ENCODE measurements at regions not wholly inside any gene's neighbourhood (a gene's known extent, or its start where the extent isn't known, plus 50 kb on each side); places are given as distances from the start of the nearest gene placed in this dataset.

DNA sequence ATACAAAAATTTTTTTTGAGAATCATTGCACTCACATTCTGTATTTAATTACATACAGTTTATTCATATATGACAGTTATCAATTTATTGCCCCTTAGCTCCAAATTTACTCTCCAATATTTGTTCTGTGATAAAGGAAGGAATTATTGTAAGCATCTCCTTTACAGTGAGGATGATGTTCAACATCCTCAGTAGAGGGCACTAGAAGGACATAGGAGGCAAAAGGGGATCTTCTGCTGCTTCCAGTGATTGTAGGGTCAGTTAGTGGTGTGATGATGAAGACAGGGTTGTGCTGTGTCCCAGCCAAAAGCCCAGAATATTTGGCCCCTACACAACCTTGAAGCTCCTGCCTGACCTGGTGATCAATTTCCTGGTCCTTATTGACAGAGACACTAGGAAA, 89.9 kb upstream of the DCBLD2 start:
- Mint-ChIP-seq H3K36me3 (ENCODE audit: insufficient read depth, unreplicated experiment) (no peaks in the 10 kb centered on the region), H3K27ac (ENCODE audit: low read depth, unreplicated experiment) (no peak overlapping the region), H3K4me1 (ENCODE audit: insufficient read depth, unreplicated experiment) (no peaks in the 10 kb centered on the region), H3K4me3 (ENCODE audit: unreplicated experiment) (no peak overlapping the region), H3K9me3 (ENCODE audit: unreplicated experiment) (no peaks in the 10 kb centered on the region), H3K27me3 (ENCODE audit: insufficient read depth, unreplicated experiment) (no peaks in the 10 kb centered on the region)
- no peak for TF ChIP-seq CTCF (IDR thresholded peaks at IDR 0.05; ENCODE audit: unreplicated experiment)
- DNase-seq (ENCODE audit: unreplicated experiment) = no peak
- ChIA-PET CTCF (interaction anchor here (0.7 to 5.2 kb wide), 9 partner anchors 13 to 395 kb away, joined by 3 to 51 read pairs (median 4); no protein-coding TSS in a partner anchor), POLR2A (no interaction called here)
- intact Hi-C loops (cut with micrococcal nuclease) = no loop called here
- no TSS peak for BruUV-seq (replicated peaks)

DNA sequence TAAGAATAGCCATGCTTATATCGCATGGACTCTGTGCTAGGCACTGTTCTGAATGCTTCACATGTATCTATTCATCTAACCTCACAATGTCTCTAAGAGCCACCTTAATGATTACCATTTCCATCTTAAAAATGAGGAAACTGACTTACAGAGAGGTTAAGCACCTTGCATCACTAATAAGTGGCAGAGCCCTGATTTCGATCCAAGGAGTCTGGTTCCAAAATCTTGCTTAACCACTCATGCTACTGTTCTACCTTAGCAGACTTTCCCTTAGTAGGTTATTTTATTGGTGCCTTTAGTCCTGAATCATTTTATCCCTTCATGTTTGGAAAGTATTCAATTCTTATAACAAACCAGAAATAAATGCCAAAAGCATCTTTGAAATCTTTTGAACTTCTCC, 89.2 kb upstream of the DCBLD2 start:
- Mint-ChIP-seq H3K4me3 (ENCODE audit: unreplicated experiment) (no peak overlapping the region), H3K27me3 (ENCODE audit: insufficient read depth, unreplicated experiment) (no peaks in the 10 kb centered on the region), H3K4me1 (ENCODE audit: insufficient read depth, unreplicated experiment) (peaks cover 7% of the 10 kb centered on the region), H3K9me3 (ENCODE audit: unreplicated experiment) (no peaks in the 10 kb centered on the region), H3K36me3 (ENCODE audit: insufficient read depth, unreplicated experiment) (no peaks in the 10 kb centered on the region), H3K27ac (ENCODE audit: low read depth, unreplicated experiment) (no peak overlapping the region)
- intact Hi-C loops (cut with micrococcal nuclease) = no loop called here
- no TSS peak for BruUV-seq (replicated peaks)
- no peak for TF ChIP-seq CTCF (IDR thresholded peaks at IDR 0.05; ENCODE audit: unreplicated experiment)
- ChIA-PET POLR2A (no interaction called here), CTCF (interaction anchor here (1.5 to 5.2 kb wide), 3 partner anchors 173 to 388 kb away, joined by 4 to 51 read pairs (median 10); no protein-coding TSS in a partner anchor)
- no peak for DNase-seq (ENCODE audit: unreplicated experiment)

DNA sequence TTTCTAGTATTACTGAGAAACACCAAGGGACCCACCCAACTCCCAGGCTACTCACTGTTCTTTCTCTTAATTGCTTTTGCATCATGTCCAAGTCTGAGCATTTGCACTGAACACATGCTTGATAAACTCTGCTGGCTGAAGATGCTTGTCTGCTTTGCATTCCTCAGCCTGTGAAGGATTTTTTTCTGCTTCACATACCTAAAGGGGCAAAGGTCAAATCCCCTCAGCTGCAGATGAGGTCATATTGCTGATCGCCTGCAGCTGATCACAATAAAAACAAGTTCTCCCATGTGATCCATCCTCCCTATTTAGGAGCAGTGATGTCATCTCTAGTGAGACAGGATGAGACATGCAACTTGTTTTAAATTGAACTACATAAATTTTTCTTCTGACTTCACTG, 84.6 kb upstream of the DCBLD2 start:
- POLR2A ChIA-PET = interaction anchor here (0.7 to 3.4 kb wide), 11 partner anchors 14 to 847 kb away, joined by 3 to 25 read pairs (median 3); partner anchors contain the start of gene DCBLD2
- no peaks in the 10 kb centered on the region for H3K36me3 Mint-ChIP-seq (ENCODE audit: insufficient read depth, unreplicated experiment)
- CTCF ChIA-PET = interaction anchor here (0.6 to 2.4 kb wide), 15 partner anchors 8 to 768 kb away, joined by 3 to 17 read pairs (median 5); no protein-coding TSS in a partner anchor
- no peak overlapping the region for H3K4me3 Mint-ChIP-seq (ENCODE audit: unreplicated experiment)
- peak overlapping the region; percentile 57 for H3K27ac Mint-ChIP-seq (ENCODE audit: low read depth, unreplicated experiment)
- no peak for TF ChIP-seq CTCF (IDR thresholded peaks at IDR 0.05; ENCODE audit: unreplicated experiment)
- peak; percentile 39 for DNase-seq (ENCODE audit: unreplicated experiment)
- no peaks in the 10 kb centered on the region for H3K9me3 Mint-ChIP-seq (ENCODE audit: unreplicated experiment)
- H3K27me3 Mint-ChIP-seq (ENCODE audit: insufficient read depth, unreplicated experiment) = no peaks in the 10 kb centered on the region
- no TSS peak for BruUV-seq (replicated peaks)
- intact Hi-C loops (cut with micrococcal nuclease) = no loop called here
- H3K4me1 Mint-ChIP-seq (ENCODE audit: insufficient read depth, unreplicated experiment) = peaks cover 15% of the 10 kb centered on the region

- Mint-ChIP-seq H3K4me1 (ENCODE audit: insufficient read depth, unreplicated experiment) (peaks cover 18% of the 10 kb centered on the region), H3K36me3 (ENCODE audit: insufficient read depth, unreplicated experiment) (no peaks in the 10 kb centered on the region), H3K4me3 (ENCODE audit: unreplicated experiment) (no peak overlapping the region), H3K27me3 (ENCODE audit: insufficient read depth, unreplicated experiment) (no peaks in the 10 kb centered on the region), H3K27ac (ENCODE audit: low read depth, unreplicated experiment) (peak overlapping the region; percentile 57), H3K9me3 (ENCODE audit: unreplicated experiment) (no peaks in the 10 kb centered on the region)
- intact Hi-C loops (cut with micrococcal nuclease) = loop anchor here (1.0 kb wide), 2 partner anchors 85 to 168 kb away; no protein-coding TSS in a partner anchor
- peak; percentile 43 for DNase-seq (ENCODE audit: unreplicated experiment)
- POLR2A ChIA-PET = interaction anchor here (0.7 to 3.4 kb wide), 14 partner anchors 15 to 846 kb away, joined by 3 to 25 read pairs (median 4); partner anchors contain the start of gene DCBLD2
- peak; percentile 45 for TF ChIP-seq CTCF (IDR thresholded peaks at IDR 0.05; ENCODE audit: unreplicated experiment)
- TSS peak; percentile 28 for BruUV-seq (replicated peaks)
- CTCF ChIA-PET = interaction anchor here (0.6 to 2.4 kb wide), 15 partner anchors 8 to 768 kb away, joined by 3 to 17 read pairs (median 5); no protein-coding TSS in a partner anchor
These were observed 83.9 kb upstream of the DCBLD2 start for GRCh38 chr3:98985431-98985830.

Measured in MCF 10A (cell line).